BLaER1 (cell line): ENCODE measurements at regions not wholly inside any gene's neighbourhood (a gene's known extent, or its start where the extent isn't known, plus 50 kb on each side); places are given as distances from the start of the nearest gene placed in this dataset.

ENCODE experiments used
- H3K27ac ChIP-seq: shearing (Covaris generic); formaldehyde crosslinking; 2 replicates; pipeline ENCODE4 v1.8.1; 2022
- H3K27me3 ChIP-seq: shearing (Covaris generic); formaldehyde crosslinking; 2 replicates; pipeline ENCODE4 v1.8.1; 2022
- H3K36me3 ChIP-seq: shearing (Covaris generic); formaldehyde crosslinking; 2 replicates; pipeline ENCODE4 v1.8.1; 2022
- H3K4me1 ChIP-seq: shearing (Covaris generic); formaldehyde crosslinking; 2 replicates; pipeline ENCODE4 v1.8.1; 2022
- H3K4me2 ChIP-seq: shearing (Covaris generic); formaldehyde crosslinking; 2 replicates; pipeline ENCODE4 v1.8.1; 2022
- H3K4me3 ChIP-seq: shearing (Covaris generic); formaldehyde crosslinking; 2 replicates; pipeline ENCODE4 v1.8.1; 2022
- H3K9ac ChIP-seq: shearing (Covaris generic); formaldehyde crosslinking; 2 replicates; pipeline ENCODE4 v1.8.1; 2022
- H3K9me3 ChIP-seq: shearing (Covaris generic); formaldehyde crosslinking; 2 replicates; pipeline ENCODE4 v1.8.1; 2022
- H4K20me1 ChIP-seq: shearing (Covaris generic); formaldehyde crosslinking; 2 replicates; pipeline ENCODE4 v1.8.1; 2022
- Cebpa-rat ChIP-seq: shearing (Covaris generic); IDR thresholded peaks from 2 replicates; pipeline ENCODE4 v1.8.1; 2022

GRCh38 chr12:85390266-85390665 lies 110.2 kb downstream of the ALX1 start:
- no peak for TF ChIP-seq Cebpa-rat
- no peak overlapping the region for H3K9ac ChIP-seq
- no peak overlapping the region for H3K4me3 ChIP-seq
- H3K27me3 ChIP-seq, result no peaks in the 10 kb centered on the region
- H3K4me1 ChIP-seq, result peaks cover 7% of the 10 kb centered on the region
- no peak overlapping the region for H3K27ac ChIP-seq
- H3K36me3 ChIP-seq, result no peaks in the 10 kb centered on the region
- no peaks in the 10 kb centered on the region for H4K20me1 ChIP-seq
- H3K4me2 ChIP-seq, result no peak overlapping the region
- no peaks in the 10 kb centered on the region for H3K9me3 ChIP-seq

GRCh38 chr12:85392508-85392907 lies 112.5 kb downstream of the ALX1 start:
- Histone ChIP-seq H3K4me1 (peaks cover 7% of the 10 kb centered on the region), H3K27me3 (no peaks in the 10 kb centered on the region), H3K27ac (no peak overlapping the region), H3K36me3 (no peaks in the 10 kb centered on the region), H3K4me2 (no peak overlapping the region), H4K20me1 (no peaks in the 10 kb centered on the region), H3K4me3 (no peak overlapping the region), H3K9ac (no peak overlapping the region), H3K9me3 (no peaks in the 10 kb centered on the region)
- TF ChIP-seq Cebpa-rat, result no peak

- no peak for TF ChIP-seq Cebpa-rat
- Histone ChIP-seq H3K9me3 (no peaks in the 10 kb centered on the region), H3K36me3 (no peaks in the 10 kb centered on the region), H3K27ac (no peak overlapping the region), H3K4me2 (no peak overlapping the region), H3K9ac (no peak overlapping the region), H3K4me1 (peaks cover 7% of the 10 kb centered on the region), H3K27me3 (no peaks in the 10 kb centered on the region), H4K20me1 (no peaks in the 10 kb centered on the region), H3K4me3 (no peak overlapping the region)
Measured at GRCh38 chr12:85393606-85394005, 113.6 kb downstream of the ALX1 start.

GRCh38 chr12:85394065-85394464 lies 114.0 kb downstream of the ALX1 start:
- H3K4me1 ChIP-seq, result peaks cover 7% of the 10 kb centered on the region
- H3K4me2 ChIP-seq, result no peak overlapping the region
- no peaks in the 10 kb centered on the region for H4K20me1 ChIP-seq
- TF ChIP-seq Cebpa-rat, result no peak
- H3K27ac ChIP-seq, result no peak overlapping the region
- H3K27me3 ChIP-seq, result no peaks in the 10 kb centered on the region
- H3K9ac ChIP-seq, result no peak overlapping the region
- no peaks in the 10 kb centered on the region for H3K36me3 ChIP-seq
- no peaks in the 10 kb centered on the region for H3K9me3 ChIP-seq
- no peak overlapping the region for H3K4me3 ChIP-seq

- Histone ChIP-seq H3K27me3 (no peaks in the 10 kb centered on the region), H3K9ac (no peak overlapping the region), H3K4me2 (no peak overlapping the region), H3K36me3 (no peaks in the 10 kb centered on the region), H4K20me1 (no peaks in the 10 kb centered on the region), H3K27ac (no peak overlapping the region), H3K4me3 (no peak overlapping the region), H3K9me3 (no peaks in the 10 kb centered on the region), H3K4me1 (peaks cover 7% of the 10 kb centered on the region)
- TF ChIP-seq Cebpa-rat, result no peak
Measured at GRCh38 chr12:85394809-85395208, 114.8 kb downstream of the ALX1 start.

- H3K36me3 ChIP-seq, result no peaks in the 10 kb centered on the region
- H3K4me2 ChIP-seq, result no peak overlapping the region
- no peak overlapping the region for H3K4me3 ChIP-seq
- no peak overlapping the region for H3K27ac ChIP-seq
- no peak overlapping the region for H3K9ac ChIP-seq
- TF ChIP-seq Cebpa-rat, result no peak
- no peaks in the 10 kb centered on the region for H3K9me3 ChIP-seq
- no peaks in the 10 kb centered on the region for H3K27me3 ChIP-seq
- no peaks in the 10 kb centered on the region for H4K20me1 ChIP-seq
- H3K4me1 ChIP-seq, result no peaks in the 10 kb centered on the region
Measured at GRCh38 chr12:85405262-85405661, 125.2 kb downstream of the ALX1 start.

GRCh38 chr12:85405781-85406522 lies 125.9 kb downstream of the ALX1 start:
- Histone ChIP-seq H3K27me3 (no peaks in the 10 kb centered on the region), H3K27ac (no peak overlapping the region), H3K4me2 (no peak overlapping the region), H3K9ac (no peak overlapping the region), H3K4me3 (no peak overlapping the region), H3K9me3 (no peaks in the 10 kb centered on the region), H4K20me1 (no peaks in the 10 kb centered on the region), H3K36me3 (no peaks in the 10 kb centered on the region), H3K4me1 (no peaks in the 10 kb centered on the region)
- no peak for TF ChIP-seq Cebpa-rat

GRCh38 chr12:85413266-85413665 lies 133.2 kb downstream of the ALX1 start:
- Histone ChIP-seq H3K4me2 (no peak overlapping the region), H3K9me3 (no peaks in the 10 kb centered on the region), H3K4me1 (no peaks in the 10 kb centered on the region), H3K36me3 (no peaks in the 10 kb centered on the region), H3K27ac (no peak overlapping the region), H4K20me1 (no peaks in the 10 kb centered on the region), H3K9ac (no peak overlapping the region), H3K27me3 (no peaks in the 10 kb centered on the region), H3K4me3 (no peak overlapping the region)
- no peak for TF ChIP-seq Cebpa-rat

- no peaks in the 10 kb centered on the region for H3K27me3 ChIP-seq
- H3K4me2 ChIP-seq, result no peak overlapping the region
- 0 out of 2 replicates have a peak, but pooled peaks cover 5% of the 10 kb centered on the region for H3K4me1 ChIP-seq
- H3K9ac ChIP-seq, result no peak overlapping the region
- no peak overlapping the region for H3K27ac ChIP-seq
- no peaks in the 10 kb centered on the region for H3K9me3 ChIP-seq
- H4K20me1 ChIP-seq, result no peaks in the 10 kb centered on the region
- no peaks in the 10 kb centered on the region for H3K36me3 ChIP-seq
- H3K4me3 ChIP-seq, result no peak overlapping the region
- TF ChIP-seq Cebpa-rat, result no peak
Measured at GRCh38 chr12:85422762-85423161, 142.7 kb downstream of the ALX1 start.

GRCh38 chr12:85423947-85424346 lies 143.9 kb downstream of the ALX1 start:
- TF ChIP-seq Cebpa-rat, result no peak
- Histone ChIP-seq H4K20me1 (no peaks in the 10 kb centered on the region), H3K4me1 (0 out of 2 replicates have a peak, but pooled peaks cover 5% of the 10 kb centered on the region), H3K4me3 (no peak overlapping the region), H3K36me3 (no peaks in the 10 kb centered on the region), H3K27me3 (no peaks in the 10 kb centered on the region), H3K4me2 (peak overlapping the region; percentile 43; the same call in 1 of the 2 replicates), H3K27ac (no peak overlapping the region), H3K9ac (no peak overlapping the region), H3K9me3 (no peaks in the 10 kb centered on the region)
